NCI-H2107 treated with DMSO at 0.1 percent for 48 hours (cell line): ENCODE measurements at regions not wholly inside any gene's neighbourhood (a gene's known extent, or its start where the extent isn't known, plus 50 kb on each side); places are given as distances from the start of the nearest gene placed in this dataset.
"Not testable (repeated sequence)": the region's sequence is repeated elsewhere in the genome, so short reads cannot be mapped to it uniquely, and the experiment has no call there.

Experiments
- DNase-seq: peaks from one replicate; lab custom pipeline; 2025; ENCODE audit not compliant: unreplicated experiment; lab: John Stamatoyannopoulos, UW

DNA sequence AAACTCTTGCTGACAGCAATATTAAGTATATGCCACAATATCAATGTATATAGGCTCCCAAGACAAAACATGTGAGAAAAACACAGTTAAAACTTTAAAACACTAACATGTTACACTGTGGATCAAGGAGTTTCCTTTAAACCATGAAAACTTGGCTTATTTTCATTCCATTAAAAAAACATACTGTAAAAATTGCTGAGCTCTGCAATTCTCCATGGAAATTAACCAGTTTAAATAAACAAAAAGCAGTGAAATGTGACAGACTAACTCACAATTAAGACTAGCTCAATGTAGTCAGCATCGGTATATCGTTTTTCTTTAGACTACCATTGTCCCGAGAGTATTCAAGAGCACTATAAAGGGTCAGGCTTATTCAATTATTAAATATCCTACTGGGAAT lies 930.5 kb upstream of the SLITRK1 start:
- DNase-seq: no peak

GRCh38 chr13:84812078-84812477 lies 929.8 kb upstream of the SLITRK1 start:
- no peak for DNase-seq

DNA sequence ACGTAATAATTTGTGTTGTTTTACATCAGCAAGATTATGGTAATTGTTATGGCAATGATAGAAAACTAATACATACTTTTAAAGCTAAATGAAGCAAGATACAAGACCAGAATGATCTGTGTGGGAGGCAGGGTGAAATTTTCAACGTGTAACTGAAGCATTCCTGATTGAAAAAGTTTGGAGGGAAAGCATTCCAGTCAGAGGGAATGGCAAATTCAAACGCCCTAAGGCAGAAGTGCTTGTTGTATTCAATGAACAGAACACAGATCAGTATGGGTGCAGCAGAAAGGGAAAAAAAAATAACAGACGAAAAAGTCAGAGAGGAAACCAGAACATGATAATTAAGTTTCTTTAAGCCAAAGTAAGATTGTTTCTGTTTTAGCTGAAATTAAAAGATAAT lies 928.5 kb upstream of the SLITRK1 start:
- no peak for DNase-seq

DNA sequence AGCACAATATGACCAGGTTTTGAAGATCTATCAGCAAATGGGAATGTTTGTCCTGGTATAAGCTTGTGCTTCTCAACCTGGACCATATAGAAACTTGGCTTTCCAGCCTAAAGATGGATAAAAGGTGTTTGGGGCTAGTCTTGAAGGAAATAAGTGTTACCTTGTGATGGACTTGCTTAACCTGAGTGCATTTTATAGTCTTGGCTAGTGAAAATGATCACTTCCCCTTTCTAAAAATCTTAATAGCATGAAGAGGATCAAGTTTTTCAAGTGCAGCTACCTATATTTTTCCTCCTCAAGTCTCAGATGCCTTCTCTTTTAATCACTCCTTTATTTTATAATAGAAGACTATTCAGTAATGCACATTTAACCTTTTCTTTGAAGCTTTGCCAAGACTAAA lies 919.8 kb upstream of the SLITRK1 start:
- no peak for DNase-seq

GRCh38 chr13:84784443-84785153 lies 902.3 kb upstream of the SLITRK1 start:
- no peak for DNase-seq

DNA sequence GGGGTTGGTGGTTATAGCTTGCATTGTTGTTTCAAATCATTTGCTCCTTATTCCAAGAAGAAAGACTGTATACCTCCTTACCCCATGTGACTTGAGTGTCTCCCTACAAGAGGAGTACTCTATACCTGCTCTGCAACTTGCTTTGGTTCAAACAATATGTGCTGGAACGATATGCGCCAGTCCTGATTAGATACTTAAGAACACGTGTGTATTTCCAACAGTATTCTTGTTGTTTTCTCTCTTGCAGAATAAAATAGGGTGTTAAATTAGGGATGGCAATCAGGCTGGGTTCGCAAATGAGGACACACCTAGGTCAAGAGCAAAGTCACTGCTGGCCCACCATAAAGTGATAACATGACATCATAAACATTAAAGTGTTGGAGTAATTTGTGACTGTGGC lies 895.0 kb upstream of the SLITRK1 start:
- no peak for DNase-seq

GRCh38 chr13:84776593-84776992 lies 894.3 kb upstream of the SLITRK1 start:
- no peak for DNase-seq

DNA sequence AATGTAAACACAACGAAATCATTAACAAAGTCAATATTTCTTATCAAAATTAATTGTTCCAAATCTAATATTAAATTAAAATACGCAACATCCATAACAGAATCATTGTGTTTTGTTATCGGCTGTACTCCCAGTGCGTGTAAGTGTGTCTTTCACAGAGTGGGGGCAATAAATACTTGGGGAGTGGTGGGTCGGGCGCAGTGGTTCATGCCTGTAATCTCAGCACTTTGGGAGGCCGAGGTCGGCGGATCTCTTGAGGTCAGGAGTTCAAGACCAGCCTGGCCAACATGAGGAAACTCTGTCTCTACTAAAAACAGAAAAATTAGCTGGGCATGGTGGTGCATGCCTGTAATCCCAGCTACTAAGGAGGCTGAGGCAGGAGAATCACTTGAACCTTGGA lies 893.6 kb upstream of the SLITRK1 start:
- DNase-seq: not testable (repeated sequence)

GRCh38 chr13:84774111-84774510 lies 891.8 kb upstream of the SLITRK1 start:
- no peak for DNase-seq

DNA sequence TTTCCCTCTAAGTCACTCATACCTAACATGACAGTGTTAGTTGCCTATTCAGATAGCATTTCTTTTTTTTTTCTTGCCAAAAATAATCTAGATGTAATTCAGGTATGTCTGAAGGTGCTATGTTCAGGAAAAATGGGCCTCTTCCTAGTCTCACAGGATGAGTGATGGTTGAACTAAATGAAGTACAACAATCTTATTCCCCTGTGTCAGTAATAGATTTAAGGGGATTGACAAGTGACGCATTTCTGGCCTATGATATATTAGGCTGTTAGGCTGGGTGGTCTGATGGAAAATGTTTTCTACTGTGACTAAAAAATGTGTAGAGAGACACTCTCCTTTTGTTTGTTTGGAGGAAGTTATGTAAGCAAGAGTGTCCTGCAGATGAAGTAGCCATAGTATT lies 878.7 kb upstream of the SLITRK1 start:
- DNase-seq: no peak

DNA sequence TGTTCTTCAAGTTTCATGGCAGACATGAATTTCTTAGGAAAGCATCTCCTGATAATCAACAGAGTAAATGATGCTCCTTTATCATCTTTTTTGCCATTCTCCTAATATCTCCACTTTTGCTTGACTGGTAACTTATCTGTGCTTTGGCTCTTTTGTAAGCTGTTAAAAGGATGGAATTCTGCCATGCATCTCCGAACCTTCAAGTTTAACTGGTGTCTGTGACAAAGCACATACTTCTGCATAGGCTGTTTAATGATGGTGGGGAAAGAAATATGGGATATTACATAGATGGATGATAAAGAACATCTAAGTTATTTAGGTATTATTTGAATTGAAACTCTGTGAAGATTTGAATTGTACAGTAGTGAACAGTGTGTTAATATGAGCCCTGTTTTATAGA lies 866.9 kb upstream of the SLITRK1 start:
- DNase-seq: no peak

- DNase-seq: no peak
Observed at GRCh38 chr13:84745051-84745551, 862.8 kb upstream of the SLITRK1 start.

DNA sequence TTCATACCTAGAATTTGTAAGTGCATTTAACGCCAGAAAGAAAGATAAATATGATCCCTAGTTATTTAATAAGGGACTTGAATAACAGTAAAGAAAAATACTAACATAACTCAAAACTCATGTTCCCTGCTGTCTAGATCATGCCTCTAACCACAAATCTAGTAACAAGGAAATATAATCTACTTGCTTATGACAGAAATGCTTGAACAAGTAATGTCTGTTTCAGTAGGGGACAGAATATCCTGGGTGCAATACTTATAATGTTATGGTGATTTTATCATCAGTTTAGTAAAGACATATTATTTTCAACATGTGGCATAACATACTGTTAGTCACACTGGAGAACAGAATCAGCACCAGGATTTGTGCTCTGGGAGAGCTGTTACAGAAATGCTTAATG lies 861.9 kb upstream of the SLITRK1 start:
- no peak for DNase-seq

DNA sequence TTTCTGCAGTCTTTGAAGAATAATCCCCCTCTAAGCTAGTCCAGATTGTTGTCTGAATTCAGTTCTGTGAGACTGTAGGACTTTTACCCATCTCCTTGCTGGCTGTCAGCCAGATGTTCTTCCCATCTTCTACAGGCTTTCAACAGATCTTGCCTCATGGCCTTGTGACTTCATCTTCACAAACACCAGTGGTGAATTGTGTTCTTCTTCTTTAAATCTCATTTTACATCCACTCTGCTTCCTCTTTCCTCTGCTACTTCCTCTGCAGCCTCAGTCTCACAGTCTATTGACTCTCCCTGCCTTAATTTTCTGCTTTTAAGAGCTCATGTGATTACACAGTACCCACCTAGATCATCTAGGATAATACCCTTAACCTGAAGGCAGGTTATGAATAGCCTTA lies 859.0 kb upstream of the SLITRK1 start:
- DNase-seq: no peak

GRCh38 chr13:84739021-84739420 lies 856.7 kb upstream of the SLITRK1 start:
- no peak for DNase-seq

DNA sequence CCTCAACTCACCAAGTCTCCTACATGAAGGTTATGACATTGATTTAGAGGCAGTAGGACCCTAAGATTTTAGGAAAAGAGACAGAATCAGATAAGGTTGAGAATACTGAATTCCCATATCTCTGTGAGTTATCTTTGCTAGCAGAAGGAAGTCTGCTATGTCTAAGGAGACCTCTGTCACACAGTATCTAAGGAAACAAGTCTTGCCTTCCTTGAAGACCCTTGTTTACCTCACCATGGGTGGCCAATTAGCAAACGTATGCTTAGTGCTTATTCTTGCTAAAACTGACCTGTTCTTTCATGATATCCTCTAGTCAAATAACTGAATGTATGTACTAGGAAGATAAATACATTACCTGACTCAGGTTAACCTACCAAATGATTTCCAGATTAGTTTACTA lies 855.4 kb upstream of the SLITRK1 start:
- DNase-seq: no peak

GRCh38 chr13:84730376-84730775 lies 848.1 kb upstream of the SLITRK1 start:
- DNase-seq: no peak

- no peak for DNase-seq
Observed at GRCh38 chr13:84705982-84706710, 823.9 kb upstream of the SLITRK1 start.

DNA sequence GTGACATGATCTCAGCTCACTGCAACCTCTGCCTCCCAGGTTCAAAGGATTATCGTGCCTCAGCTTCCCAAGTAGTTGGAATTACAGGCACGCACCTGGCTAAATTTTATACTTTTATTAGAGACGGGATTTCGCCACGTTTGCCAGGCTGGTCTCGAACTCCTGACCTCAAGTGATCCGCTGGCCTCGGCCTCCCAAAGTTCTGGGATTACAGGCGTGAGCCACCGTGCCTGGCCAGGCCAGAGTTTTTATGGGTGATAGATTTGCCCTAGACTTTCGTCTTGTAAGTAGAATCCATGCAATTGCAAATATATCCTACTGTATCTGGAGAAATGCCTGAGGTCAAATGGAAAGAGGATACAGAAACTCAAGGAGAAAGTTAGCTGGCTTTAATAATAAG lies 819.9 kb upstream of the SLITRK1 start:
- no peak for DNase-seq

DNA sequence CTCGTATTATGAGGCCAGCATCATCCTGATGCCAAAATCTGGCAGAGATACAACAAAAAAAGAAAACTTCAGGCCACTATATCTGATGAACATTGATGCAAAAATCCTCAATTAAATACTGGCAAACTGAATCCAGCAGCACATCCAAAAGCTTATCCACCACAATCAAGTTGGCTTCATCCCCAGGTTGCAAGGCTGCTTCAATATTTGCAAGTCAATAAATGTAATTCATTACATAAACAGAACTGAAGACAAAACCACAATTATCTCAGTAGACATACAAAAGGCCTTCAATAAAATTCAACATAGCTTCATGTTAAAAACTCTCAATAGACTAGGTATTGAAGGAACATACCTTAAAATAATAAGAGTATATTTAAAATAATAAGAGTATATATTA lies 815.3 kb upstream of the SLITRK1 start:
- not testable (repeated sequence) for DNase-seq

GRCh38 chr13:84686973-84687372 lies 804.7 kb upstream of the SLITRK1 start:
- no peak for DNase-seq

DNA sequence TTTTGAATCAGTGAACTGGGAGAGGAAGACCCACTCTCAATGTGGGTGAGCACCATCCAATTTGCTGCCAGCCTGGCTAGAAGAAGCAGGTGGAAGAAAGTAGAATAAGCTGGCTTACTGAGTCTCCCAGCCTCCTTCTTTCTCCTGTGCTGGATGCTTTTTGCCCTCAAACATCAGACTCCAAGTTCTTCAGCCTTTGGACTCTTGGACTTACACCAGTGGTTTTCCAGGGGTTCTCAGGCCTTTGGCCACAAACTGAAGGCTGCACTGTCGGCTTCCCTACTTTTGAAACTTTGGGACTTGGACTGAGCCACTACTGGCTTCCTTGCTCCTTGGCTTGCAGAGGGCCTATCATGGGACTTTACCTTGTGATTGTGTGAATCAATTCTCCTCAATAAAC lies 804.2 kb upstream of the SLITRK1 start:
- DNase-seq: no peak

DNA sequence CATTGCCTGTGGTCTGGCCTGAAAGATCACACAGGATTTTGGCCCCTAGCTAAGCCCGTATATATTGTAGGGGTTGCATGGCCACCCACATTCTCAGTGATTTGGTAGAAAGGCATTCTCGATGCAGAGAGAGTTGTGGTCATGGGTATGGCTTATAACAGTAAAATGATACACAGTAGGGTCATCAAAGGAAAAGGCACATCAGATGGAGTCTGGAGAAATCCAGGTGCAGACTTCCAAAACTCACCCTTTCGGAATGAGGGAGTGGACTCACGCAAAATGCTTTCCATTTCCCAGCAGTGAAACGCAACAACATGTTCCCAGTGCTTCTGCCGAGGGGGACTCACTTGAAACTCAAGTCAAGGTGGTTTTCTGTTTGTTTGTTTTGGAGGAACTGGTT lies 802.5 kb upstream of the SLITRK1 start:
- DNase-seq: no peak
